SIG-M5 treated with dmso at 0.1 percent for 504 hours (cell line): ENCODE measurements at regions not wholly inside any gene's neighbourhood (a gene's known extent, or its start where the extent isn't known, plus 50 kb on each side); places are given as distances from the start of the nearest gene placed in this dataset.

Experiments used
- DNase-seq: peaks from one replicate; lab custom pipeline; 2025; ENCODE audit not compliant: unreplicated experiment; lab: John Stamatoyannopoulos, UW

DNA sequence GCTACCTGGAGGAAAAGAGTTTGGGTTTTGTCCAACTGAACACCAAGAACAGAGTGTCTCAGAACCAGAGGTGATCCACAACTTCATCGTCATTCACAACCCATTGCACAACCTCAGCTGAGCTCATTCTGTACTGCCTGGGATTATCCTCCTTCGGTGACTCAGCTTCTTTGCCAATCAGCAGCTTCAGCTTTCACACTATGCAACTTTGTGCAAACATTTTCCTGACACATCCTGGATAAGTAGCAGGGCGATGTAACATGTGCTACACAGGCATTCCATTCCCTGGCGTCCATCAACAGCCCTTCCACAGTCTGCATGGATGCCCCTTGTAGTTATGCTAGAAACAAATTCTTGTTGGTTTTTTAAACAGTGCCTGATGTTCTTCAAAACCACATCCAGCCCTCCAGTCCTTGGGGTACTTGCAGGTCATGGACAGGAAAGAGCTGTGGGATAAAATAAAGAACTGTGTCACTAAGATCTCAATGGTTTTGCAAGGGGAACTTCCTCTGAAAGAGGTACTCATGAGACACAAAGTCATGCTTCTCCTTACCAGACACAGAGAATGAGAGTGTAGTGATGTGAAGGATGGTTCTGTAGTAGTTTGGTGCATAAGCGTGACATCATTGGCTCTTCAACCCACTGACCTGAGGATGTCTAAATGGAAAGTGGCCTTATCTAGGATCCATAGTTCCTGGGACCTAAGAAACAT lies 478.5 kb downstream of the KIF20B start:
- DNase-seq = peak; percentile 58

DNA sequence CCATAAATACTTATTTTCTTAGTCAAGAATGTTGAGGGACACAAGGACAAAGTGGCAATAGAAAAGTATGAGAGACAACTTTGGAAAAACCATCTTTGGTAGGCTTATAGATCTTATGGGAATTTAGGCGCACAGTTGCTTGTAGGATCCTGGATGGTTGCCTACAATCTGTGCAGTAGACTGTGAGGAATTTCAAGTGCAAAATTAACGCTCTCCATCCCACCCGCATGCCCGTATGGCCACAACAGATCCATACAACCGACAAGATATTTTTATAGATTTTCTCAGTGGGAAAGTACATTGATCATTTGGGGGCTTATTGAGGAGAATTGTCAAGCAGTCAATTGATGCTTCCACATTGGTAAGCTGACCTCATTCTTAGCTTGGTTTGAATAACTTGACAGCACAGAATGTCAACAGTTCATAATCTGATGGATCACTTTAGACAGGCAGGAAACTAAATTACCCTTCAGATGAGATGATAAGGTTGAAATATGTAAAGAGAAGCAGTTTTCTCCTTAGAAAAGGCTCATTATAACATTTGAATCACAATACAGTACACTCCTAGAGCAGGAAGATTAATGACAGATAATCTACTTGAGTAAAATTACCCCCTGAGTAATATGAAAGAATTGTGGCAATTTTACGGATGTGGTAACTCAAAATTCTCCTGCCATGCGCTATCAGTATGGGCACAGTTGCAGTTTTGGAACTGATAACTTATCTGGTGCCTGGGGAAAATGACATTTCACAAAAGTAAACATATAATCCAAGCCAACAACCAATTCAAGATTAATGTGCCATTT lies 479.7 kb downstream of the KIF20B start:
- DNase-seq = no peak

DNA sequence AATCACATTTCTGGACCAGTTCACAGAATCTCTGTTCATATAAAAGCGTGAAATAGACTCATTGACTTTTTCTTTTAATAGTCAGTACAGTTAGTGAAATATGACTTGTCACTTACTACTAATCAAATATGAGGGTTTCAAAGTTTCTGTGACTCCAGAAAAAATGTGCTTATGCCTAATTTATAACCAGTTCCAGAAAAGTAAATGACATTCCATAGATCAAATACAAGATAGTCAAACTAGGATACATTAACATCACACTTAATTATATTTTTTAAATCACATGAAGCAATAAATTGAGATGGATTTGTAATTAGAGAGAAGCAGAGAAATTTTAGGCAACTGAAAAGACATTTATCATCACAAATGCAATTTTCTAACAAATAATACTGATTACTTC lies 491.4 kb downstream of the KIF20B start:
- no peak for DNase-seq

DNA sequence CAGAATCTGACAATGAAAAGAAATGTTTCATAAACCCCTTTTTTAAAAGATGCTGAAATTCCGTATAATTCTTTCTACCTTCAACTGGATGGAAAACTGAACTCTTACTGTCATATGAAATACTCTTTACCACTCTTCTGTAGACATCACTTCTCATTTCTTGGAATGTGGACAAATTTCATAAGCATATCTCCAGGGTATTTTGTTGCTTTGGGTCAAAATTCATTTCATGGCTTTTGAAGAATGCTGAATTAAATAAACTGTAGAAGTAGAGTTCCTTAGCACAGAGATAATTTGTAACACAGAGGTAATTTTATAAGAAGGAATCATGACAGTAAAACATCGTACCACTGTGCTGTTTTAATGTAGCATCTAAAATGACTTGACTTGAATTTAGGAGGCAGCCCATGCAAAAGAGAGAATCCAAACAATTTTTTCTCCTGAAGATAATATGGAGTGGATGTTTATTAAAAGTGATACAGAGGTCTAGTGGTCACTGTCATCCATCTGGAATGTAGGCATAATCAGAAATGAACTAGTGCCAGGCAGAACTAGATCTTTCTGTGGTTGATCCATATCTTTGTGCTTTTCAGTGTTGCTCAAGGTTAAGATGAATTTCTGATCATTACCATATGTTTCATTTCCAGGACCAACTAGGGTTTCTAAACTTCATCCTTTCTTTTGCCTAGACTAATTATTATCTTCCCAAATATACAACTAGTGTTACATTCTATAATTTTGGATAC lies 492.0 kb downstream of the KIF20B start:
- DNase-seq = no peak

DNA sequence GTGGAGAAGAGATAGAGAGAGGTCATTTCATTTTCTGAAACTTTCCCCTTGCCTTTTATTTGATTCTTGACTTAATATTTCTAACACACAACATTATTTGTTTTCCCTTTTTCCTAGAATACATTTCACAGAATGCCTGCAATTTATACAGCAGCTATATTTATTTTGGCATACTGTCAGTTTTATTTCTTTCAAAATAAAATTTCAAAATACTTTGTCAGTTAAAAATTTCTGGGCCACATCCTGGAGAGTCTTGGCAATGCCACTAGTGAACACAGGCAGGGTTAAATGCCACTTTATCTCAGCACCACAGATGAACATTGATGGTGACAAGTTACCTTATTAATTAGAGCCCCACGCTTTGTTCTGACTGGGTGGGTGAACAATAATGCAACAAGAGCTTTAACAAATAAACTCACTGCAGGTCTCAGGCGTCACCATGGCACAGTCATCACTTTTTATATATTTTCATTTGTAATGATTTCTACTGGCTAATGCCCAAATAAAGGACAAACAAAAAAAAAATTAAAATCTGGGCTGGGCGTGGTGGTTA lies 494.0 kb downstream of the KIF20B start:
- no peak for DNase-seq

DNA sequence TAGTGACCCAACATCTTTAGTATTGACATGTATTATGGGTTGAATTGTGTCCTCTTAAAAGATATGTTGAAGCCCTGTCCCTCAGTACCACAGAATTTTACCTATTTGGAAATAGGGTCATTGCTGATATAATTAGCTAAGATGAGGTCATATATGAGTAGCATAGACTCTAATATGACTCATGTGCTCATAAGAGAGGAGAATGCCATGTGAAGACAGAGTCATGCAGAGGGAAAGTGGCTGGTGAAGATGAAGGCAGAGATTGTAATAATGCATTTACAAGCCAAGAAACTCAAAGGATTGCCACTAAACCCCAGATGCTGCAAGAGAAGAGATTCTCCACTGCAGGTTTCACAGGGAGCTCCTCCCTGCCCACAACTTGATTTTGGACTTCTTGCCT lies 496.4 kb downstream of the KIF20B start:
- DNase-seq = no peak

DNA sequence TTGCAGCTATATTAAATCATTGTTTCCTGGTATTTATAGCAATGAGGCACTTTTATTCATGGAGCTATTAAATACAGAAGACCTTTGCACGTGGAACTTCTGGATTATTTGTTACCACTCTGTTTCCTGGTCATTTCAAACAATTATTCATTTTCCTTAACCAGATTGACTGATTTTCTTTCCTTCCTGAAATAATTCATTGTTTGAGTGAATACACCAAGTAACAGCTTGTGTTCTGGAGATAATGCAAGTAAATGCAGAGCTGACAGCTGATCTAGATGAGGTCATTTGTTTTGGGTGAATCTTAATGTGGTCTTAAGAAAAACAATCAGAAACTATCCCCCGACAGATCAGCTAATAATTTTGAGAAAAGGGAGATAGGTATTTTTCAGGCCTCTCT lies 497.7 kb downstream of the KIF20B start:
- DNase-seq = no peak

DNA sequence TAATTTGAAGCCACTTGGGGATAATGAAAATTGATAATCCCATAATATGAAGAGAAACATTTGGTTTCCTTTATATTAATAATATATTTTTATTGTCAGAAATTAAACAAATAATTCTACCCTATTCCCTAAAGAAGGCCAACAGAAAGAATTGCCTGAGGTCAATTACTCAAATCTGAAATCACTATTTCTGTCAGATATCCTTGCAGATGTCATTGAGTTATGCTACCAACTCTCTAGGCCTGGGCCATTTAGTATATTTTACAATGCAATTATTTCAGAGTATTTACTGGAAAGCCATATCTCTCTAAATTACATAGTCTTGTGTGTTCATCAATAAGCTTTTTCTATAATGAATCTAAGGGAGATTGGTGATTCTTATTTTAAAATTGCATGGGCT lies 498.1 kb downstream of the KIF20B start:
- no peak for DNase-seq

DNA sequence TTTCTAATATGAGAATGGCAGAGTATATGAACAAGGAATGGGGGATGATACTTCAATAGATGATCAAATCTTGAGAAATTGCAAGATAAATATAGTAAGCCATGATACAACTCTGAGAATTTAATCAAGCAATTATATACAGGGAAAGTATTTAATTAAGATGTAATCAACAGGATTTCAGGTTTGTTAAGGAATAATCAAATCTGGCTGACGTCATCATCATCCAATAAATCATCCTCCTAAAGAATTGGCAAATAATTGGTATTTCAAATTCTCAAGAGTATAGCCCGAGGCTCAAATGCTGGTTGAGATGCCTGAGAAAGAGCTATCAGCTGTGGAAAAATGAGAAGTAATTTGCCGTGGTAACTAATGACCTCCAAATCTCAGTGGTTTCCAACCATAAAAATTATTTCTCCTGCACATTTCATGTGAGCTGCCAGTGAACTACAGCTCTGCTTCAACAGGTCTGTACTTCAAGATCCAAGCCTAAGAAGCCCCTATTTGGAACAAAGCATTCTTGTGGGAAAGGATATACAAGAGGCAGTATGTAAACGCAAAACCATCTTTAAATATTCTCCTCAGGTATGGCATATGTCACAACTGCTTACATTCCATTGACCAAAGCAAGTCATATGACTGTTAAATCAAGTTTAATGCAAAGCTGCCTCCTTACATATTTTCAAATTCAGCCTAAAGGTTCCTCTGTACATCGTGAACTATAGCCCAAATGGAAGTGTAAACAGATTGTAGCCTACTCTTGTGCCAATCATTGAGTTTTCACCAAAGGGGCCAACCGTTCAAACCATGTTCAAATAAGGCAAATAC lies 503.0 kb downstream of the KIF20B start:
- DNase-seq = no peak

DNA sequence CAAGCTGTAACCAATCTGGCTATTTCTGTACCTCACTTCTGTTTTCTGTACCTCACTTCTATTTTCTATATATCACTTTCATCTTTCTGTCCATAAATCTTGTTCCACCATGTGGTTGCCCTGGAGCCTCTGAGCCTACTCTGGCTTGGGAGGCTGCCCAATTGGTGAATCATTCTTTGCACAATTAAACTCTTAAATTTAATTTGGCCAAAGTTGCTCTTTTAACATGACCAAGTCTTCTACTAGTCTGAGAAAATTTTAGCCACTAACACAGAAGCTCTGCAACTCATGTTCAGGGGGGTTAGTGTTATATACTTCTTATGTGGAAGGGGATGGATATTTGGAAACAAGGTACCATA lies 503.5 kb downstream of the KIF20B start:
- no peak for DNase-seq

DNA sequence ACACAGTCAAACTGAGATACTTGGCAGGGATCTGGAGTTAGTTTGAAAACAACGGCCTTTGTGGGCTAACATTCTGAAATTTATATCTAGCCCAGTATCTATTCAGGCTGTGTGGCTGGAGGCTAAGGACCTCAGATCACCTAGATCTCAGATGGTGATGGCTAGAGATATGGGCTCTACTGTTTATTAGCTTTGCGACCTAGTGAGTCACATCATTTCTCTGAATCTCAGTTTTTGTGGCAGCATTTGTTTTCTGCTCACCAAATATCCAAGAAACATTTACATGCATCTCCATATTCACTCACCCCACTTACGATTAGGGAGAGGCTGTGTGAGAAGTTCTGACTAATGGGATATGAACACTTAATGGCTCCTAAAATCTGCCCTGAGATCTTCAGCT lies 503.9 kb downstream of the KIF20B start:
- DNase-seq = no peak

DNA sequence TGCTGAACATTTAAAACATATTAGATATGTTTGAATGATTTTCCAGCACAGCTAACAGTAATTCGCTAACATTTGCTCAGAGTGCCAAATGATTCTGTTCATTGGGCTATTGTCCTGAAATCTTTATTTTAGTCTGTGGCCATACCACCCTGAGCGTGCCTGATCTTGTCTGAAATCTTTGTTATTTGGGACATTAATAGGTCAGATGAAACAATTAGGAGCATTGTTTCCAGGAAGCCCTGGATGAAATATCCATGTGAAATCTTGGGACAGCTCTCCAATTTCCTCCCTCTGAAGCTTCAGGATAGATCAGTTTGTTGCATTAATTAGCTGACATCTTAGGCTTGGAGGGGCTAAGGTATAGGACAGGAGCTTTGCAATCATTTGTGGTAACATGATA lies 512.0 kb downstream of the KIF20B start:
- DNase-seq = no peak

DNA sequence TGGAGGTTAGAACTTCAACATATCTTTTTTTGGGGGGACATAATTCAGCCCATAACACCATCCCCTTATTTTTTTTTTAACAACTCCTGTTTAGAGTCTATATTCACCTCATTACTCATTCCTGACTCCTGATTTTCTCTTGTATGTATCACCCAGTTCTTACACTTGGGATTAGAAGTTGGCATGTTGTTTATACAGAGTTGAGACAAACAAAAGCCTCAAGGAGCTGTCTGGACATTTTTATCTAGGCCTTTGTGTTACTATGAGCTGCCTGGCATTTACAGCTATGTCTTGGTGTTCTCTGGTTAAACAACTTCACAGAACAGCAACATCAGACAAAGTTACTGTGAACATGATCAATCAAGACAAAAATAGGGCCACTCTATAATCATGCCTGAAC lies 517.5 kb downstream of the KIF20B start:
- no peak for DNase-seq

DNA sequence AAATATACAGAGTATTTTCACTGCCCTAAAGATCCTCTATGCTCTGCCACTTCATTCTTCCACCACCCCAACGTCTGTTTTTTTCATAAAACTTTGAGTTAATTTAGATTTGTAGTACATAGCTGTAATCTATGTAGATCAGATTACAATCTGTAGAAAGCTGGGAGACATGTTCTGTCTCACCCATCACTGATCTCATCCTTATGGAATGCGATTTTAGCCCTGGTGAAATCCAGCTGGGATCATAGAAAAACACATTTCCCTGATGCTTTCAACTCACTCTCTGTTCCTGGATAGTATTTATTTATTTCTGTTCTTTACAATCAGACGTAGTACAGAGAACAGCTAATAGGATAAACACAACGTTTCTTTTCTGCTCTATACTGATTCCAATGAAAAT lies 521.0 kb downstream of the KIF20B start:
- DNase-seq = no peak

DNA sequence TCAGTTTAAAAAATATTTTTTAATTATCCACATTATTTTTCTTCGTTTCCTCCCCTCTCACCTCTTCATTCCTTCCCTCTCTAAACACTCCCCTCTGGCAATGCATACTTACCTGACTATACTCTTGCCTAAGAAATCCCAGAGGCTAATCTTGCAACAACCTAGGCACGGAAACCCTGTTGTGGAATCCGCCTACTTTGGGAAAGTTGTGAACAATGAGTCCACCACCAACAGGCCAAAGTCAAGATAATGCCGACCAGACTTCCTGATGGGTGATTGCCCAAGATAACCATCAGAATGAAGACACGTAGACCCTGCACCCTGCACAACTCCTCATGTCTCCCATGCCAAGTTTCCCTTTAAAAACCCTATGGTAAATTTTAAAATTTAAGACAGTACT lies 521.5 kb downstream of the KIF20B start:
- DNase-seq = no peak

DNA sequence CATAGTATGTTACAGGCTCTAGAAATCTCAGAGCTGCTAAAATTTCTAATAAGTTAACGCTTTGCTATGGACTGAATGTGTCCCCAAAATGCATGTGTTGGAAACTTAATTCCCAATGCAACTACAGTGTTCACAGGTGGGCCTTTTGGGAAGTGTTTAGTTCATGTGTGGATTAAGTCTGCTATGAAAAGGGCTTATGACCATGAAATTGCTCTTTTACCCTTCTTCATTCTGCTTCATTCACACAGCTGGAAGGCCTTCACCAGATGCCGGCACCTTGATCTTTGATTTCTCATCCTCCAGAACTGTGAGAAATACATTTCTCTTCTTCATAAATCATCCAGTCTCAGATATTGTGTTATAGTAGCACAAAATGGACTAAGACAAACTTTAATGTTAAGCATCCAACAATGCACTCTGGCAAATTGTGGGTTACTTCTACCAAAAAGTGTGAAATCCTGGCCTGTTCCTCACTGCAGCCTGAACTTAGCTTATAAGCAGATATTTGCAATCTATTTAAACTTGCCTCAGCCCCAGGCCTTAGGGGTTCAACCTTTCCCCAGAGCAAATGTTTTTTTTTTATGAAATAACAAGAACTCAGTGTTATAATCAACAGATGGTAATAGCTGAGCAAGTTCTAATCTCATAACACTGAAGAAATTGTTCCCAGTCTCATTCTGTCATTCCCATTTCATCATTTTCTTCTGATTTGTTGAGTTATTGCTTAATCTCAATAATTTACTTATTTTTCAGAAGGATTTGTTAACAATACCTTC lies 523.6 kb downstream of the KIF20B start:
- no peak for DNase-seq

DNA sequence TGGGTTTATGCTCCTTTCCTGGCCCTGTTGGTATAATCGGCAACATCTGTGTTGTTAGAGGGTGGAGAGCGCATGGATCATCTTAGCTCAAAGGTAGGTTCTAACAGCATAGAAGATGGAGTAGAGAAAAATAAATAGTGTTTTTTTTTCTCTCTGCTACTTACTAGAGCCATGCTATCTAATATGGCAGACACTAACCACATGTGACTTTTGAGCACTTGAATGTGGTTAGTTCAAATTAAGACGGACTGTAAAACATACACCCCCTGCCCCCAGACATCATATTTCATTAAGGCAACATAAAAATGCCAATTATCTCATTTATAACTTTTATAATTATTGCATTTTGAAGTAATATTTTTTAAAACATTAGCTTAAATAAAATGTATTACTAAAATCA lies 525.1 kb downstream of the KIF20B start:
- no peak for DNase-seq

DNA sequence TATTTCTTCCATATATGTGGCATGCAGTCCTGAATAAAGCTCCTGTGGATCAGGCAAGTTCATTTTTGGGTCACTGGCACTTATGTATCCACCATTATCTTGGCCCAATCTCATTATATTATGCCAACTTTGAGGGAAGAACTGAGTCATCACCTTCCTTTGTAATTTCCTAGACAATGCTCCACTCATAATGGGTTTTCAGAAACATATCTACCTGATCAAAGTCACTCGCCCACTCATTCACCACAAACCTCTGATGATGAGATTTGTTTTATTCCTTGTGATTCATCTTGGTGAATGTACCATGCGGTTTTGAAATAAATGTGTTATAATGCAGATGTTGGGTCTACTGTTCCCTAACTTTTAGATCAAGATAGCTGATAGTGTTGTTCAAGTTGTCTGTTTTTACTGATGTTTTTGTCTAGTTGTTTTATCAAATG lies 525.8 kb downstream of the KIF20B start:
- no peak for DNase-seq

DNA sequence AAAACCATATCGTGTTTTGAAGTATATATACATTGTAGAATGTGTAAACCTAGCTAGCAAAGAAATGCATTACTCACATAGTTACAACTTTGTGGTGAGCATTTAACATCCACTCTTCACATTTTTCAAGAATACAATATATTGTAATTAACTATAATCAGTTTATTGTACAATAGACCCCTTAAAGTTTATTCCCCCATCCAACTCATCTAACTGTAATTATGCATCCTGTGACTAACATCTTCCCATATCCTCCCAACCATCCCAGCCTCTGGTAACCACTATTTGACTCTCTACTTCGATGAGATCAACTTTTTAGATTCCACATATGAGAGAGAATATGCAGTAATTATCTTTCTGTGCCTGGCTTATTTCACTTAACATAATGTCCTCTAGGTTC lies 526.4 kb downstream of the KIF20B start:
- no peak for DNase-seq

DNA sequence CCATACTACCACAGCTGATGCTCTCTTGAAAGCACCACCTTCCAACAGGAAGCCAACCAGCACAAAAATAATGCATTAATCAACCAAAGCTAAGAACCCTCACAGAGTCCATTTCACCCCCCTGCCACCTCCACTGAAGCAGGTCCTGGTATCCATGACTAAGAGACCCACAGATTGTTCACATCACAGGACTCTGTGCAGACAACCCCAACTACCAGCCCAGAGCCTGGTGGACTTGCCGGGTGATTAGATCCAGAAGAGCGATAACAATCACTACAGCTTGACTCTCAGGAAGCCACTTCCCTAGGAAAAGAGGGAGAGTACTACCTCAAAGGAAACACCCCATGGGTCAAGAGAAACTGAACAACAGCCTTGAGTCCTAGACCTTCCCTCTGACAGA lies 528.1 kb downstream of the KIF20B start:
- no peak for DNase-seq
